Activated CD4-positive, alpha-beta T cell treated with anti-CD3 and anti-CD28 coated beads, Interleukin-2, Interleukin-4, amounts not matched to agents 100 ng/mL and 50 ng/mL, durations not matched to agents 16 hours and 8 hours (primary cell): ENCODE measurements at regions not wholly inside any gene's neighbourhood (a gene's known extent, or its start where the extent isn't known, plus 50 kb on each side); places are given as distances from the start of the nearest gene placed in this dataset.
A peak's percentile ranks its signal among the peaks of the same experiment; 100 is the strongest.

Experiments used
- DNase-seq: peaks from one replicate; pipeline ENCODE4 v3.0.0-alpha.2; 2020; ENCODE audit warnings: low spot score

DNA sequence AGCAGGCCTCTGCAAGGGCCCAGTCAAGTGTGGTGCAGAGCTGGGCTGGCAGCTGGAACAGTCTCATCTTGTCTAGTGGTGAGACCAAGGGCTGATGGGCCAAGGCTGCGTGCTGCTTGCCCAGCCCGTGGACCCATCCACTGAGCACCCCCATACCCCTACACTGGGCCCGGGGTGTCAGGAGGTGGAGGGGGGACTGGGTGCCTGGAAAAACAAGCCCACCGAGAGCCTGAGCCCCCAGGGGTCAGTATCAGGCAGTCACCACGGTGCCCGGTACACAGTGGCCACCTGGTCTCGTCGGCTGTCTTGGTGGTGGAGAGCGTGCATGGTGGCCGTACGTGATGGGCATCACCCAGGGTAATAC, 238.3 kb downstream of the SEC14L1 start:
- no peak for DNase-seq

DNA sequence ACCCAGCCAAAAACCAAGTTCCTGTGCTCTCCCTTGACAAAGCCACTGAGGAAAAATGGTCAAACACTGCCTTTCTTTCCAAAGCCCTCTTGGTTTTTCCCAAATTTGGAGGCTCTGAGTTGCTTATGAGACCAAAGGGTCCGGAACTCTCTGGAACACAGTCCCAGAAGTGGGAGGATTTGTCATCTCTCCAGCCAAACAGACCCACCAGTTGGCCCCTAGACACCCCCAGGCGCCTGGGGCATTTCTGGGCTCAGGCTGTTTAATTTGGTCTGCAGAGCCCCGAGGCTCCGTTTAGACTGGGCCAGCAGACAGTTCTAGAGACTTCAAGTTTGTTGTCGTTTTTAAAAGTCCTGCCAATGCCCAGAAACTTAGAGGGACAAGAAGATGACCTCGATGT, 239.1 kb downstream of the SEC14L1 start:
- DNase-seq, result no peak

DNA sequence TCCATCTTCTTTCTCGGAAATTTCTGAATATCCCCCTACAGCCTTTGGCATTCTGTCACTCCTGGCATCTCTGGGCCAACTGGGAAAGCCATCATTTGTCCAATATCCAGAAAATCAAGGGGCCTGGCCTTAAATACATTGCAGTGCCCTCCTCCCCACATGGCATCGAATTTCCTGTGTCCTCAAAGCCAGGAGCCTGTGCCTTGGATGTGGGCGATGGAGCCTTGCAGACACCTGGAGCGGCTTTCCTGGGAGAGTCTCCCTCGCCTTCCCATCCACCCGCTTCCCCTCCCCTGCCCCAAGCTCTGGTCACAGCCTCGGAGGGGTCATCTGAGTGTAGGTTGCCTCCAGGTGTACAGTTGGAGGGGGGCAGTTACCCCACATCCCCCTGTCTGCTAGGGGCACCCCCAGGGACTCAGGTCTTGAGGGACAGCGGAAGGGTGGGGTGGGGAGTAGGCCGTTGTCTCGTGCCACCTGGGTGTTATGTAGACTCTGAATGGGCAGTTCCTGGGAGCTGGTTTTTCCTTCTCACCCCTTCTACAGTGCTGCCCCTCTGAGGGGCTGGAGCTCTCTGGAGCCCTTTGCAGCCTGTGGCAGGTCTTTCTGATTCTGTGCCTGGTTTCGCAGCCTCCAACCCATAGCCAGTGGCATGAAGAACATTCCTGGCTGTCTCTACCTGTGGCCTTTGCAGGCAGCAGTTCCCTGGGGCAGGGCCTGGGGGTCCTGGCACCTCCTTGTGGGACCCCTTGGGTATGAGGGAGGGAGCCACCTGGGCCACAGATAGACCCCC, 239.8 kb downstream of the SEC14L1 start:
- DNase-seq, result no peak

DNA sequence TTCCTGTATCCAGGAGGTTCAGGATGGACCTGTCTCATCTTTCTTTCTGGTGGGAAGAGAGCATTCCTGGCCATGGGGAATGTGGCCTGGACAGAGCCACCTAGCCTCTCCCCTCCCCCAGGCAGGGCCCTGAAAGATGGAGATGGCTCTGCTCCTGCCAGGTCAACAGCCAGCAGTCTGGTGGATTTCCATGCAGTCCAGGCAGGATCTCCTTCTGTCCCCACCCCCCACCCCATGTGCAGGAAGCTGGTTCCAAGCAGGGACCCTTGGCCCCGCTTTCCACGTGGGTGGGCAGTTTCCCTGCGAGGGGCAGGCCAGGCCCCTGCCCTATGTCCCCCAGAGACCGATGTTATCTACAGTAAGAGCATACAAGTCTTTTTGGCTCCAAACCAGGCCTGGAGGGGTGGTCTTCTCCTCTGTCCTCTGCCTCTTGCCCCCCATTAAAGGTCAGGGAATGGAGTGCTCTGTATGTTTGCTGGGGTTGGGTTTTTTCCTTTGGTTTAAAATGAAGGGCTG, 240.5 kb downstream of the SEC14L1 start:
- no peak for DNase-seq

DNA sequence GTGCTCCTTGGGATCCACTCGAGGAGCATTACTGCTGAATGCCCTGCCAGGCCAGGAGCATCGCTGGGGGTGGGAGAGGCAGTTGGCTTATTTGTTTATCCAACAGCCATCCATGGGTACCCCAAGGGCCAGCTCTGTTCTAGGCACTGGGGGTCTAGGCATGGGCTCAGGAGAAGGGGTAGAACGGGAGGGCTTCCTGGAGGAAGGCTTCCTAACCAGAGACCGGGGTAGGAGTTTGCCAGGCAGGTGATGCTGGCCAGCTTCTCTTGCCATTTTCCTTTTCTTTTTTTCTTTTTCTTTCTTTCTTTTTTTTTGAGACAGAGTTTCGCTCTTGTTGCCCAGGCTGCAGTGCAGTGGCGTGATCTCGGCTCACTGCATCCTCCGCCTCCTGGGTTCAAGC, 241.0 kb downstream of the SEC14L1 start:
- DNase-seq, result no peak

DNA sequence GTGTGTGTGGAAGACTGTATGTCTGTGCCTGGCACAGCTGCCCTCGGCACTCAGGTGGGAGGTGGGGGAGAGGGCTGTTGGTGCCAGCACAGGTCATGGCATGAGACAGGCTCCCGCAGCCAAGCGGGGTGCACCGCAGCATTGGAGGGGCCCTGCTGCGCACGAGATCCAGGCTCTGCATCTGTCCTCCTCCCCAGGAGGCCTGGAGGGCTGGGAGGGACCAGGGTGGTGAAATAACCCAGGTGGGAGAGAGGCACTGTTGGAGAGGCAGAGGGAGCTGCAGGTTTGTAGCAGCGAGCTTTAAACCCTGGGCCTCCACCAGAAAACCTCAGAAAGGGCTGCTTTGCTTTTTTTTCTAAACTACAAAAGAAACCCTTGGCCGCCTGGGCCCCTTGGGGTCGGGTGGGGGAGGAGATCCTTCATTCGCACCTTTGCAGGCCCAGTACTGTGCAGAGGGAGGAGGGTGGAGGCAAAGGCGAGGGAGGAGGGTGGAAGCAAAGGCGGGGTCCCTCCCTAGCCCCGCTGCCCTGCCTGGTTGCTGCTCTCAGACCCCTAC, 241.7 kb downstream of the SEC14L1 start:
- DNase-seq, result no peak

DNA sequence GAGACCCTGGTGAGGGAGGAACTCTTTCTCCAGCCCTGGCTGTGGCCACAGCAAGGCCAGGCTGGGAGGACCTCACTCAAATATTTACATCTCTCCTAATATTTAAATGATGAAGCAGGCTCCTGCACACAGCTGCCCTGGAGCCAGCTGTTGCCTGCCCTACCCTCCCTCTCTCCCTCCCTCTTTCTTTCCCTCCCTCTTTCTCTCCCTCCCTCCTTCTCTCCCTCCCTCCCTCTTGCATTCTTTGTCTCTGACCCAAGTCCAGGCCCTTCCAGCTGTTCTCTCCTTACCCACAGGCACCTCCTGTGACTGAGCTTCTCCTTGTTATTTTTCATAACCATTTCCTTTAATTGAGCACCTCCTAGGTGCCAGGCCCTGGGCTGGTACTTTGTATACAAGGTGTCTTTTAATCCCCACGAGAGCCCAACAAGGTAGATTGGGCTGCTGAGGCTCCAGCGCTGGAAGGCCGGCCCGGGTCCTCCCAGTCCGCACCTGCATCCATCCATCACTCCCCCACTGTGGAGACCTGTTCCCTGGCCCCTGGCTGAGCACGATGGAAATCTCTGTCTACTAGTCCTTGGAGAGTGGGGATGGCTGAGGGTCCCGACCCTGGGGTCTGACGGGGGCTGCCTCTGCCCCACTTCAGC, 242.3 kb downstream of the SEC14L1 start:
- DNase-seq, result no peak

DNA sequence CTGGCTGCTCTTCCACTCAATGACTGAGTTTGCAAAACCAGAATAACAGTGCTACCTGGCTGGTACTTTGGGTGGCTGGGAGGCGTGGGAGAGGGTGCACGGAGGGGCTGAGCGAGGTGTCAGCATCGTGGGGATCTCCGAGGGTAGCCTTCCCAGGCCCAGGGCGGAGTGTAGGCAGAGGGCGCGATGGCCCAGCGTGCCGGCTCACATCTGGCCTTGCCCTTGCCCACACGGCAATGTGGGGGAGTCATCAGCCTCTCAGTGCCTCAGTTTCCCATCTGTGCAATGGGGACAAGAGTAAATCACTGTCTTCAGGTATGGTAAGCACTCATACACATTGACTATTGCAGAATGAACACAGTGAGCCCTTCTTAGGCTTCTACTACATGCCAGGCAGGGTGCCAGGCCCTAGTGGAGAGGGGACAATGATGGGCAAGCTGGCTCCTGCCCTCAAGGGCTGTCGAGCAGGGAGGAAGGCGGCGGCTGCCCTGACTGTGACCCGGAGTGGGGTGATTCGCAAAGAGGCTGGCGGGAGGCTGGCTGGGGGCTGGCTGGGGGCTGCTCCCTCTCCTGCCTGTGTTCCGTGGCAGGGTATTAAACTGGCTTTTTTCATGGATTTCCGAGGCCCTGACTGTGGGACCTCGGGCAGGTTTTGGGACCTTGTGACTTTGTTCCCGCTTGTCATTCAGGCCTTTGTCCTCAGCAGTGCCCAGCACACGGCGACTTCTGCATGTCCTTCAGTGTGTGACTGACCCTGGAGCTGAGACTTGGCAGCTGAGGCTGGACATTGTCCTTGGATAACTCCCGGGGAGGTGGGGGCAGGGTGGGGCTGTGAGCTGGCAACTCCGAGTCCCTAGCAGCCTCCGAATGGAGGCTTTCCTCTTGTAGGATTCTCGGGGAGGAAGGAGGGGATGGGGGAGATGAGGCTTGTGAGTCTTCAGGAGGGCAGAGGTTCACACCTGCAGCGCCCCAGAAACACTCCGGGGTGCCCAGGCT, 243.1 kb downstream of the SEC14L1 start:
- no peak for DNase-seq

DNA sequence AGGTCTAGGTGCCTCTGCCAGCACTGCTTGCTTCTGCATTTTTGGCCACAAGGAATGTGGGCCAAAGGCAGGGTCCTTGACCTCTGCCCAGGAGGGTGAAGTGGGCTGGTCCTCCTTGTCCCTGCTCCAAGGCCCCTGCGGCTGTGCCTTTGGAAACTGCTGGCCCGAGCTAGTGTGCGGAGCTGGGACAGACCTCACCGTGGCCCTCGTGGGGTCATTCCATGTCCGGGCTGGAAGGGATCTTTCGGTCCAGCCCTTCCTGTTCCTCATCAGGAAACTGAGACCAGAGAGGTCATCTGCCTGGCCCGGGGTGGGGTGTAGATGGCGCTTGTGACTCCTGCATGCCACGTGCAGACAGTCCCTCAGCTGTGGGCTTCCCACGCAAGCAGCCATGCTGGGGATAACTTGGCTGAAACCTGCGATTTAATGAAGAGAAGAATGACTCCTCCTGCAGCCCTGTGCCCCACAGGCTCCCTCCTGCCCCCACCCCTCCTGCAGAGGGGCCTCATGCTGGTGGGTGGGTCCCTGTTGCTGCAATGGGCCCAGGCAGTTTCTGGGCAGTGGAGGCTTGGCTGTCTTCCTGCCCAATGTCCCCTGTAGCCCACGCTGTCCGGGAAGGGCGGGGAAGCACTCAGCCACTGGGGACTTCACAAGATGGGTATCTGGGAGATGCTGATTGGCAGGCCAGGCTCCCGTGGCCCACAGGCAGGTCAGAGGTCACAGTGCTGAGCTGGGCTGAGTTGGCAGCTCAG, 245.2 kb downstream of the SEC14L1 start:
- no peak for DNase-seq

DNA sequence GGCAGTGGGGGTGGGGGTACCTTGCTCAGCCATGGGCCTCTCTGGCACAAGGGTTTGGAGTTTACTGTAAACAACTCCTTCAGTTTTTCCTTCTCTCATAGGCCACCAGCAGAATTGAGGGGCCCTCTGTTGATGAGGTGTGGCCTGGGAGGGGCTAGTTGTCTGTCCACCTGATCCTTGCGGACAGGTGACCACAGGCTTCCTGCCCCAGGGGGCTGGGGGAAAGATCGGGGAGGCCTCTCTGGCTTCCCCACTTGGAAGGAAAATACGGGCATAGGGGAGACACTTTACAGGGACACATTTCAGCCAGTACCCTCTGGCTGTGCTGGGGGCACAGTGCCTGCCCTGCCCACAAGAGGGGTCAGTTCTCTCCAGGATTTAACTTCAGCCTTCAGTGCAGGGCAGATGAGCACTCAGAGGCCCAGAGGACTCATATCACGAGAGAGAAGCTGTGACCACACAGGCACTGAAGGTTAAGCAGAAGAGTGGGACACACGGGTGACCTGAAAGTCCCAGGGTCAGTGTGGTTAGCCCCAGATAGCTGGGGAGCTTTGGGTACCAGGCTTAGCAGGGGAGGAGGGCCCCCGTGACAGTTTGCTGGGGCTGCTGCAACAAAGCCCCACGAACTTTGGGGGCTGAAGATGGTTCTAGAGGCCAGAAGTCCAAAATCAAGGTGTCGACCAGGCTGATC, 245.9 kb downstream of the SEC14L1 start:
- DNase-seq, result no peak

DNA sequence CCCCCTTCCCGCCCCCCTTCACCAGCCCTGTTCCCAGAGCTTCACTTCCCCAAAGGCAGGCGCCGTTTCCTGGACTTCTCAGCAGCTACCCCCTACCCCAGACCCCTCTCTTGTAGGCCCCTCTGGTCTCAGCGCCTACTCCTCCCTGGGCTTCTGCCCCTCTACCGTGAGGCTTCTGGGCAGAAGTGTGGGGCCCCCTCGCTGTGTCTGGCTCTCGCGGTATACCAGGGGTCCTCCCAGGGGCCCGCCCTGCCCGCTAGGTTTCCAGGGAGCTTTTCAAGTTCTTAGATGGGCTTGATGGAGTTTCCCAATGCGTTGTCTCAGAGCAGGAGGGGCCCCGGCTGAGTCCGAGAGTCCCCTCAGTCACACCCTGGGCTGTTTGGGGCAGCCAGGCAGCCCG, 247.1 kb downstream of the SEC14L1 start:
- no peak for DNase-seq

DNA sequence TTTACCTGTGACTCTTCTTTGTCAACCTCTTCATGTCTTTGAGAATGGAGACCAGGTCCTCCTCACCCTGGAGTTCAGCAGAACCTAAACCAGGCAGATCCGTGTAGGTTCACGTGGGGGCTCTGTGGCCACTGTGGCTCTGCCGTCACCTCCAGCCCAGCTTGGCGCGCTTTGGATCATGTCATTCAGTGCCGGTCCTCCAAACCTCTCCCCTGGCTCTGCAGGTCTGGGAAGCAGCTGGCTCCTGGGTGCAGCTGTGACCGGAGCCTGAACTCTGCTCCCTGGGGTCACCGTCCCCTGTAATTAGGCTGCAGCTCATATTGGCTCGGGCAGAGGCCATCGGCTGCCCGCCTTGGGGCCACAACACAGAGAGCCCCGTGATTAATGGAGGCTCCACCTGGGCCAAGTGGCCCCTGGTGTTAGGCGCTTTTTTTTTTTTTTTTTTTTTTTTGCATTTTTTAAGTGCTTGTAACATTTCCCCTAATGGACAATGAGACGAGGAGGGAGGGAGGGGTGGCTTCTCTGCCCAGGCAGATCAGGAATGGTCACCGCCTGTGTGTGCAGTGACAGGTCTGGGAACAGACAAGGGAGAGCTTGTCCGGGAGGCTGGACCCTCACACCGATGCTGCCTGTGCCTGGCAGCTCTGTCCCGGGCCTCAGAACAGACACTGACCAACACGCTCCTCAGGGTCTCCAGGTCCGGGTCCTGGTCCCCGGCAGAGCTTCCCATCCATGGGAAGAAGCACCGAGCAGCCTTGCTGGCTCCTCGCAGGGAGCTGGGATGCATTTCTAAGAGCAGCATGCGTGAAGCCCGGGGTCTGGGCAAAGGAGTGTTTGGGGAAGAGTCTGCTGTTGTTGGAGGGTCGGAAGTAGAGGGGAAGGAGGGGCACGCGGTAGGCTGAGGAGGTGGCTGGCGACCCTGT, 247.9 kb downstream of the SEC14L1 start:
- no peak for DNase-seq

DNA sequence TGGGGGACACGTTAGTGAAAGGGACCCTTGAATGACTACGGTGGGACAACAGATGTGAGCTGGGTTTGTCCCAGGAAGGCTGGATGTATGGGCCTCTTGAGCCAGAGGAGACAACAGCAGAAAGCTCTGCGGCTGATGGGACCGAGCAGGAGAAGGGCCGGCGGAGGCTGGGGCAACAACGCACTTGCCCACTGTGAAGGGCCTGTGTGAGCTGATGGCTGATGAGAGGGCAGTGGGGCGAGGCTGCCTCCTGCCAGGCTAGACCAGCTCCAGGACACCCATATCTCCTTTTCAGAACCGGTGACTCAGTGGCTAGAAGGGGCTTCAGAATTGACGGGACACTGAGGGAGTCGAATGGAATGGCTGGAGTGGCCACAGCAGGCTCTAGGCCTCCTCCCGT, 250.1 kb downstream of the SEC14L1 start:
- DNase-seq, result no peak

DNA sequence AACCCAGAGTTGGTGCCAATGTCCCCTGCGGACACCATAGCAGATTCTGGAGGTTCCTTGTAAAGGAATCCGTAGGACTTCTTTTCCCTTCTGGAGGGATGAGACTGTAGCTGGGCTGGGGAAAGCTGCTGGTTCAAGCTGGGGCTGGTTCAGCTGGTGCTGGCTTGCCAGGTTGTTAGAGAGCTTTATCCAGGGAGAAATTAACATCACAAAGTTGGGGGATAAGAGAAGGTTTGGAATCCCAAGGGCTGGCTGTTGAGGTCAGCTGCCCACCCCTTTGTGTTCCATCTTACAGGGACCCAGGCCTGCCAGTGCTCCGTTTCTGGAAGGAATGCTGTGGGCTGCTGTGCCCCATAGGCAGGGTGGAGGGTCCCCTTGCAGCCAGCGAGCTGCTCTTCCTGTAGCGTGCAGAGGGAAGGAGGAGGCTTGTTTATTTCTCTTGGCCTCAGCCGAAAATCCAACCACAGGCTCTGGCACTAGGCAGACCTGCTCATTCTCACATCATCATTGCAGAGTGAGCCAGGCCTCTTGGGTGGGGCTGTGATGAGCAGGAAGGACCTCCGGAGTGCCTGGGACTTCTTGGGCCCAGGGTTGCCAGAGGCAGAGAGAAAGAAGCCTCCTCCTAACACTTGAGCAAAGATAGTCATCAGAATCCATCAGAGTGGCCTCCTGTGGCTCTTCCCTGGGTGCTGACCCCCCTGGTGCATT, 251.1 kb downstream of the SEC14L1 start:
- DNase-seq, result peak; percentile 66

DNA sequence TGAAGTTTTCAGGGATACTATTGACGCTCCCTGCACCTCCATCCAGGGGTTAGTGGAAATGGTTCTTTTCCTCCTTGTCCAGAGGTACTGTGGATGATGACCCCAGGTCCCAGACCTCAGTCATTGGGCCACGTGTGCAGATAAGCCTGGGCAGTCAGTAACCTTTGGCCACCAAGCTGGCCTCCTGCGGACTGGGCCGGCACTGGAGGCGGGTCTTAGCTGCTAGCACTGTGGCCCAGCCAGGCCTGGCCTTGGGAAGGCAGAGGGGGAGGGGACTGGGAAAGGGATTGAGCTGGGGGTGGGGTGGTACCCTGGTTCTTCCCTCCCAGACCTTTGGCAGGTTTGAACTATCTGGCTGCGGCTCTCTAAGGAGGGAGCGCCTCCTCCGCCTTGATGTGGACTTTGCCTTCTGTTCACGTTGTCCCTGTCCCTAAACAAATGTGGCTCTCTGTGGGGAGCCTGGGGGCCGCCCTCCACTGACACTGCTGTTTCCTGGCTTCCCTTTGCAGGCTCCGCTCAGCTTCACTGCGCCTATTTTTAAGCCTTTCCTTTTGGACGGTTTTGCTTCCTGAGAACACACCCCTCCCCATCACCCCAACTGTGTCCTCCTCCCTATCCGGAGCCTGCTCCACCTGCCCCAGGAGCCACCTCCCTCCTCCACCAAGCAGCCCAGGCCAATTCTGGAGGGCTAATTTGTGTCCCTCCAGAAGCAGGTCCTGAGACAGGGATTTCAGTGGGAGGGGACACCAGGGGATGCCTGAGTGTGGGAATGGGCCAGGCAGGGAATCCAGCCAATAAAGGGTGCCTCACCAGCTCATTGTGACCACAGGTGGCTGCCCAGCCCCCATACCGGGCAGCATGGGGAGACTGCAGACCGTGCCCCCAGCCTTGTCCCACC, 251.9 kb downstream of the SEC14L1 start:
- no peak for DNase-seq

DNA sequence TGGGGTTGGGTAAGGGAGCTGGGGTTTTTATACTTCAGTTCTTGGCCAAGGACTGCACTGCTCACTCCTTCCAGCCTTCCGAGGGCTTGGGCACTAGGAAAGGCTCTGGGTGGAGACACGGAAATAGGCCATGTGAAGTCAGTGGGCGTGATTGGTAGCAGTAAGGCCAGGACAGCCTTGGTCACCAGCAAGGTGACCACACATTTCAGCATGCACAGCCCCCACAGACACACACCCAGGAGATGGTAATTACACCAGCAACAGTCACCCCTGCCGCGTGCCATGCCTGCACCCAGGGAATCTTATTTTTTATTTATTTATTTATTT, 252.5 kb downstream of the SEC14L1 start:
- DNase-seq, result no peak

DNA sequence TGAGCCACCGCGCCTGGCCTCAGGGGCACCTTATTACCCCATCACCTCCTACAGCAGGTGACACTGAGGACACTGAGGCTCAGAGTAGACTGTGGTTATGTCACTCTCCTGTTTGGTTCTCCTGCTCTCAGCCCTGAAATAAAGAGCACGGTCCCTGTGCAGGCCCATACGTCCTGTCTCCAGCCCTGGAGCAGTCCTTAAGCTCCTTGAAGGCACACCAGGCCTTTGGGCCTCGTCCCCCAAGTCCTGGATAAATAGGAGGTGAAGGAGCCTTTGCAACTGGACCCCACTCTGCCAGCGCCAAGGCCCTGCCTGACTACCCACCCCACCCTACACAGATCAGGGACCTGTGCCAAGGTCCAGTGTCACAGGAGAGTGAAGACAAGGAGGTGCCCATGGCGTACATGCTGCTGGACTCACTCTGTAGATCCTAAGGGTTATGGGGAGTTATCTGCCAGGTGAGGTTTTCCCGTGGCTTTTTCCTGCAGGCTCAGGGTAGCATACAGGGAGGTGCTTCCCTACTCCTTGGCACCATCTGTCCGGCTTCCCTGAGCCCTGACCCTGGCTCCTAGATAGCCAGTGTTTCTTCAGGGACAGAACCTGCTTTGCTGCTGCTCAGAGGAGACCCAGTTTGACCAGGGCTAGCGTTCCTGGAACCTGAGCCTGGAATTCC, 253.2 kb downstream of the SEC14L1 start:
- DNase-seq, result no peak
